ENCODE measurements at regions not wholly inside any gene's neighbourhood (a gene's known extent, or its start where the extent isn't known, plus 50 kb on each side); places are given as distances from the start of the nearest gene placed in this dataset.
"Not testable (repeated sequence)": the region's sequence is repeated elsewhere in the genome, so short reads cannot be mapped to it uniquely, and the experiment has no call there.

GRCh38 chr3:6739288-6739687, 121.6 kb upstream of the GRM7 start:
- no peak overlapping the region for H3K4me3 ChIP-seq (ENCODE audit: low read length)
- no peak for TF ChIP-seq CTCF (conservative IDR thresholded peaks at IDR 0.05; ENCODE audit: low read length)
- DNase-seq (ENCODE audit: low read depth) = no peak

- no peak for DNase-seq (ENCODE audit: low read depth)
- no peak for TF ChIP-seq CTCF (conservative IDR thresholded peaks at IDR 0.05; ENCODE audit: low read length)
- no peak overlapping the region for H3K4me3 ChIP-seq (ENCODE audit: low read length)
Measured at GRCh38 chr3:6743067-6743720, 117.7 kb upstream of the GRM7 start.

GRCh38 chr3:6746443-6746842, 114.5 kb upstream of the GRM7 start:
- no peak overlapping the region for H3K4me3 ChIP-seq (ENCODE audit: low read length)
- TF ChIP-seq CTCF (conservative IDR thresholded peaks at IDR 0.05; ENCODE audit: low read length) = no peak
- DNase-seq (ENCODE audit: low read depth) = no peak

GRCh38 chr3:6747017-6747416, 113.9 kb upstream of the GRM7 start:
- TF ChIP-seq CTCF (conservative IDR thresholded peaks at IDR 0.05; ENCODE audit: low read length) = no peak
- no peak overlapping the region for H3K4me3 ChIP-seq (ENCODE audit: low read length)
- no peak for DNase-seq (ENCODE audit: low read depth)

GRCh38 chr3:6750782-6751181, 110.1 kb upstream of the GRM7 start:
- DNase-seq (ENCODE audit: low read depth) = no peak
- no peak overlapping the region for H3K4me3 ChIP-seq (ENCODE audit: low read length)
- no peak for TF ChIP-seq CTCF (conservative IDR thresholded peaks at IDR 0.05; ENCODE audit: low read length)

GRCh38 chr3:6753536-6753935, 107.4 kb upstream of the GRM7 start:
- DNase-seq (ENCODE audit: low read depth) = no peak
- H3K4me3 ChIP-seq (ENCODE audit: low read length) = no peak overlapping the region
- TF ChIP-seq CTCF (conservative IDR thresholded peaks at IDR 0.05; ENCODE audit: low read length) = no peak

GRCh38 chr3:6769532-6770396, 91.2 kb upstream of the GRM7 start:
- H3K4me3 ChIP-seq (ENCODE audit: low read length); DNase-seq (ENCODE audit: low read depth): not testable (repeated sequence)

Data from AG10803 (cell line).